Transverse colon (tissue), 3 donors: ENCODE measurements at regions not wholly inside any gene's neighbourhood (a gene's known extent, or its start where the extent isn't known, plus 50 kb on each side); places are given as distances from the start of the nearest gene placed in this dataset.

Source experiments
- CTCF ChIP-seq, 5 experiments: fragments of 200-600 bp in 3 of 5; fragments of 450-650 bp in 2 of 5; sonication (generic) in 3 of 5; IDR thresholded peaks; 1 replicate in 2 of 5; 2 replicates in 3 of 5; pipeline ENCODE4 v1.5.1; 2016 to 2017; ENCODE audit warnings: antibody characterized with exemption in 5 of 5, inconsistent platforms in 3 of 5, mild to moderate bottlenecking in 2 of 5, moderate library complexity in 1 of 5
- EP300 ChIP-seq: sonication (generic); formaldehyde crosslinking; IDR thresholded peaks from one replicate; pipeline ENCODE4 v1.6.1; 2017; ENCODE audit warnings: antibody characterized with exemption, low read depth
- POLR2A ChIP-seq: fragments of 450-650 bp; IDR thresholded peaks from one replicate; pipeline ENCODE4 v1.6.1; 2016; ENCODE audit warnings: antibody characterized with exemption, mild to moderate bottlenecking, moderate library complexity

GRCh38 chr4:79209822-79210635 lies 115.8 kb downstream of the NAA11 start:
- TF ChIP-seq CTCF (IDR thresholded peaks at IDR 0.05) (no peak), POLR2A (no peak), EP300 (peak; percentile 83)
